Panc1 (cell line): ENCODE measurements at regions not wholly inside any gene's neighbourhood (a gene's known extent, or its start where the extent isn't known, plus 50 kb on each side); places are given as distances from the start of the nearest gene placed in this dataset.

Source experiments
- ATAC-seq: fragments of 200-7000 bp; cut with Tn5 transposase; 2 replicates; pipeline ENCODE4 v1.9.1; 2020; ENCODE audit warnings: mild to moderate bottlenecking, moderate library complexity
- BruUV-seq: library from RNA; stranded (reverse); fragments of 400-500 nt; replicated peaks from 2 replicates; lab custom pipeline; 2021; lab: Mats Ljungman, UMichigan
- CTCF ChIA-PET: fragments of 300-600 bp; sonication (Branson Sonifier 250); formaldehyde crosslinking; loops from one replicate; lab custom pipeline; 2022; ENCODE audit warnings: antibody characterized with exemption; lab: Charles Lee
- POLR2A ChIA-PET: fragments of 300-600 bp; sonication (Branson Sonifier 250); formaldehyde crosslinking; loops from one replicate; lab custom pipeline; 2022; ENCODE audit warnings: antibody characterized with exemption; lab: Charles Lee
- DNase-seq: peaks from one replicate; pipeline ENCODE4 v3.0.0-alpha.2; 2010; ENCODE audit warnings: low read depth, low spot score
- H3K27ac ChIP-seq: 2 replicates; pipeline ENCODE4 v1.5.1; 2011; ENCODE audit warnings: mild to moderate bottlenecking, low read length, inconsistent platforms
- H3K27me3 ChIP-seq: fragments of 200-500 bp; sonication (Bioruptor generic); 2 replicates; pipeline ENCODE4 v1.6.0; 2014; ENCODE audit warnings: low read length, inconsistent platforms; ENCODE audit not compliant: control insufficient read depth, insufficient read depth
- H3K36me3 ChIP-seq: fragments of 200-500 bp; sonication (Bioruptor generic); 2 replicates; pipeline ENCODE4 v1.5.1; 2014; ENCODE audit warnings: inconsistent platforms, mild to moderate bottlenecking, low read length, moderate library complexity; ENCODE audit not compliant: control insufficient read depth, insufficient read depth
- H3K4me1 ChIP-seq: 2 replicates; pipeline ENCODE4 v1.5.1; 2011; ENCODE audit warnings: inconsistent platforms, mild to moderate bottlenecking, low read length, moderate library complexity; ENCODE audit not compliant: control insufficient read depth, insufficient read depth
- H3K4me3 ChIP-seq, 2 experiments: 2 replicates each; pipeline ENCODE4 v1.5.1; 2011 to 2012; ENCODE audit warnings: low read depth in 2 of 2, low read length in 2 of 2, mild to moderate bottlenecking in 2 of 2, inconsistent platforms in 1 of 2, moderate library complexity in 1 of 2
- H3K9me3 ChIP-seq: fragments of 200-500 bp; sonication (Bioruptor generic); 2 replicates; pipeline ENCODE4 v1.5.1; 2014; ENCODE audit warnings: low read depth, mild to moderate bottlenecking, inconsistent platforms, low read length, moderate library complexity; ENCODE audit not compliant: control insufficient read depth, insufficient read depth
- CTCF ChIP-seq: fragments of 450-650 bp; IDR thresholded peaks from 2 replicates; pipeline ENCODE4 v1.5.1; 2017; ENCODE audit warnings: mild to moderate bottlenecking
- POLR2AphosphoS5 ChIP-seq: IDR thresholded peaks from 2 replicates; pipeline ENCODE4 v1.6.1; 2012; ENCODE audit warnings: mild to moderate bottlenecking, low read depth, low read length, moderate library complexity
- REST ChIP-seq, 2 experiments: IDR thresholded peaks; 2 replicates each; pipeline ENCODE4 v1.6.1; 2011 to 2012; ENCODE audit warnings: low read depth in 2 of 2, control low read depth in 1 of 2, low read length in 1 of 2, mild to moderate bottlenecking in 1 of 2, moderate library complexity in 1 of 2; ENCODE audit not compliant: insufficient read depth in 1 of 2
- SIN3A ChIP-seq: IDR thresholded peaks from 2 replicates; pipeline ENCODE4 v1.6.1; 2012; ENCODE audit warnings: low read depth, mild to moderate bottlenecking, low read length, moderate library complexity, borderline replicate concordance; ENCODE audit not compliant: insufficient read depth
- TCF7L2 ChIP-seq: IDR thresholded peaks from 2 replicates; pipeline ENCODE4 v1.6.1; 2011; ENCODE audit warnings: mild to moderate bottlenecking, low read depth, low read length, inconsistent platforms
- in situ Hi-C: cut with HindIII; loops from 2 replicates; pipeline ENCODE4 v1.10.0; 2016; ENCODE audit warnings: low sequenced_read_pairs, low pct_unique_long_range_greater_than_20kb
- intact Hi-C: fragments of 100-400 bp; cut with micrococcal nuclease; formaldehyde crosslinking; loops from one replicate; pipeline ENCODE4 v1.10.0; 2022; ENCODE audit not compliant: unreplicated experiment

GRCh38 chr3:162538906-162539305 is 1042.3 kb downstream of the OTOL1 start:
- Histone ChIP-seq H3K27me3 (no peaks in the 10 kb centered on the region), H3K9me3 (no peaks in the 10 kb centered on the region), H3K27ac (no peak overlapping the region), H3K4me1 (no peaks in the 10 kb centered on the region), H3K4me3 (no peak overlapping the region), H3K36me3 (no peaks in the 10 kb centered on the region)
- in situ Hi-C loops: no loop called here
- ChIA-PET CTCF (no interaction called here), POLR2A (no interaction called here)
- no TSS peak for BruUV-seq
- ATAC-seq (no peak), DNase-seq (no peak)
- TF ChIP-seq CTCF: no peak
- no peak for TF ChIP-seq POLR2AphosphoS5
- no peak for TF ChIP-seq SIN3A
- TF ChIP-seq REST (IDR thresholded peaks at IDR 0.05; ENCODE audit: insufficient read depth in 1 of 2, low read depth in 2 of 2, low read length in 1 of 2): no peak
- TF ChIP-seq TCF7L2: no peak
- intact Hi-C loops: no loop called here

GRCh38 chr3:162540421-162540820 is 1043.8 kb downstream of the OTOL1 start:
- Histone ChIP-seq H3K4me3 (no peak overlapping the region), H3K27me3 (no peaks in the 10 kb centered on the region), H3K4me1 (no peaks in the 10 kb centered on the region), H3K27ac (no peak overlapping the region), H3K9me3 (no peaks in the 10 kb centered on the region), H3K36me3 (no peaks in the 10 kb centered on the region)
- ATAC-seq (no peak), DNase-seq (no peak)
- no TSS peak for BruUV-seq
- TF ChIP-seq CTCF: no peak
- no peak for TF ChIP-seq TCF7L2
- TF ChIP-seq SIN3A: no peak
- TF ChIP-seq REST (IDR thresholded peaks at IDR 0.05; ENCODE audit: insufficient read depth in 1 of 2, low read depth in 2 of 2, low read length in 1 of 2): no peak
- TF ChIP-seq POLR2AphosphoS5: no peak
- intact Hi-C loops (no loop called here), in situ Hi-C loops (no loop called here)
- CTCF ChIA-PET: no interaction called here
- POLR2A ChIA-PET: no interaction called here
